Gastroesophageal sphincter (tissue), 4 donors: ENCODE measurements at regions not wholly inside any gene's neighbourhood (a gene's known extent, or its start where the extent isn't known, plus 50 kb on each side); places are given as distances from the start of the nearest gene placed in this dataset.

Source experiments
- ATAC-seq: fragments of 150-250 bp; one replicate; pipeline ENCODE4 v1.9.1; 2016; ENCODE audit warnings: mild to moderate bottlenecking, moderate library complexity
- H3K27ac ChIP-seq, 4 donors: fragments of 200-600 bp; sonication (generic) in 3 of 4; 1 replicate in 3 of 4; 2 replicates in 1 of 4; pipeline ENCODE4 v1.5.1; 2016 to 2019
- H3K27me3 ChIP-seq: fragments of 200-600 bp; sonication (generic); one replicate; pipeline ENCODE4 v1.5.1; 2019
- H3K36me3 ChIP-seq, 2 donors: fragments of 200-600 bp; sonication (generic); one replicate each; pipeline ENCODE4 v1.5.1; 2019; ENCODE audit warnings: control low read depth in 1 of 2
- H3K4me1 ChIP-seq, 3 donors: fragments of 200-600 bp; sonication (generic); 1 replicate in 2 of 3; 2 replicates in 1 of 3; pipeline ENCODE4 v1.5.1; 2016 to 2019; ENCODE audit warnings: control low read depth in 2 of 3
- H3K4me3 ChIP-seq, 2 donors: fragments of 200-600 bp; sonication (generic); one replicate each; pipeline ENCODE4 v1.5.1; 2019; ENCODE audit warnings: mild to moderate bottlenecking in 1 of 2, moderate library complexity in 1 of 2
- H3K9me3 ChIP-seq, 3 donors: fragments of 200-600 bp; sonication (generic); one replicate each; pipeline ENCODE4 v1.5.1; 2017 to 2019; ENCODE audit warnings: control low read depth in 2 of 3
- CTCF ChIP-seq, 4 experiments: fragments of 200-600 bp in 2 of 4; fragments of 450-650 bp in 2 of 4; sonication (generic) in 1 of 4; IDR thresholded peaks; one replicate each; pipeline ENCODE4 v1.5.1; 2017 to 2019; ENCODE audit warnings: antibody characterized with exemption in 4 of 4, mild to moderate bottlenecking in 2 of 4, moderate library complexity in 2 of 4
- EP300 ChIP-seq: sonication (generic); formaldehyde crosslinking; IDR thresholded peaks from one replicate; pipeline ENCODE4 v1.6.1; 2017; ENCODE audit warnings: antibody characterized with exemption, mild to moderate bottlenecking
- POLR2A ChIP-seq, 2 donors: fragments of 450-650 bp; IDR thresholded peaks; one replicate each; pipeline ENCODE4 v1.6.1; 2017; ENCODE audit warnings: antibody characterized with exemption in 2 of 2, mild to moderate bottlenecking in 2 of 2, moderate library complexity in 1 of 2
- POLR2AphosphoS5 ChIP-seq: sonication (generic); formaldehyde crosslinking; IDR thresholded peaks from one replicate; pipeline ENCODE4 v1.6.1; 2017; ENCODE audit warnings: antibody characterized with exemption
- WGBS, 2 donors: methylation state at CpG; one replicate each; pipeline ENCODE4 v1.1.5; 2018; ENCODE audit warnings: low coverage in 1 of 2; 5-methylcytosine and 5-hydroxymethylcytosine counted together

GRCh38 chr21:16072737-16073136 lies 343.0 kb downstream of the USP25 start:
- Histone ChIP-seq H3K9me3 (no peaks in the 10 kb centered on the region), H3K4me1 (peaks cover 0 to 22% (median 0%) of the 10 kb centered on the region in 3 donors), H3K27me3 (no peaks in the 10 kb centered on the region), H3K36me3 (no peaks in the 10 kb centered on the region), H3K4me3 (no peak overlapping the region), H3K27ac (peak overlapping the region in 3 of 4 donors; percentile 3 to 32 (median 21))
- TF ChIP-seq EP300 (no peak), POLR2AphosphoS5 (peak; percentile 59)
- WGBS, 2 donors = 15 to 22% methylated on average over 6 of the region's 6 CpGs
- ATAC-seq = no peak

GRCh38 chr21:16073586-16073985 lies 343.8 kb downstream of the USP25 start:
- H3K27me3 ChIP-seq = no peaks in the 10 kb centered on the region
- no peaks in the 10 kb centered on the region for H3K9me3 ChIP-seq
- no peak overlapping the region for H3K4me3 ChIP-seq
- TF ChIP-seq POLR2AphosphoS5 (no peak), POLR2A (IDR thresholded peaks at IDR 0.05) (no peak), CTCF (IDR thresholded peaks at IDR 0.05) (no peak), EP300 (no peak)
- H3K27ac ChIP-seq = peak overlapping the region in 2 of 4 donors; percentile 21 to 32
- no peaks in the 10 kb centered on the region for H3K36me3 ChIP-seq
- no peak for ATAC-seq
- 31 to 48% methylated on average over 2 of the region's 2 CpGs for WGBS, 2 donors
- H3K4me1 ChIP-seq = peaks cover 0 to 22% (median 0%) of the 10 kb centered on the region in 3 donors

- Histone ChIP-seq H3K27me3 (no peaks in the 10 kb centered on the region), H3K36me3 (no peaks in the 10 kb centered on the region), H3K9me3 (no peaks in the 10 kb centered on the region), H3K4me1 (peaks cover 0 to 18% (median 0%) of the 10 kb centered on the region in 3 donors), H3K27ac (no peak overlapping the region), H3K4me3 (no peak overlapping the region)
- WGBS, 2 donors = 67 to 72% methylated on average over 3 of the region's 3 CpGs
- no peak for TF ChIP-seq POLR2A (IDR thresholded peaks at IDR 0.05)
- TF ChIP-seq POLR2AphosphoS5 = no peak
- no peak for TF ChIP-seq EP300
- no peak for TF ChIP-seq CTCF (IDR thresholded peaks at IDR 0.05)
- no peak for ATAC-seq
Observed at GRCh38 chr21:16074950-16075489, 345.2 kb downstream of the USP25 start.

GRCh38 chr21:16075649-16076282 lies 346.0 kb downstream of the USP25 start:
- WGBS, 2 donors = 95 to 96% methylated on average over 5 of the region's 5 CpGs
- H3K4me1 ChIP-seq = peaks cover 0 to 10% (median 0%) of the 10 kb centered on the region in 3 donors
- no peak overlapping the region for H3K27ac ChIP-seq
- TF ChIP-seq POLR2A (IDR thresholded peaks at IDR 0.05) (no peak), POLR2AphosphoS5 (no peak), CTCF (IDR thresholded peaks at IDR 0.05) (no peak), EP300 (no peak)
- no peaks in the 10 kb centered on the region for H3K9me3 ChIP-seq
- no peak for ATAC-seq
- no peaks in the 10 kb centered on the region for H3K27me3 ChIP-seq
- no peaks in the 10 kb centered on the region for H3K36me3 ChIP-seq
- no peak overlapping the region for H3K4me3 ChIP-seq

- TF ChIP-seq CTCF (IDR thresholded peaks at IDR 0.05) = no peak
- no peak for TF ChIP-seq POLR2A (IDR thresholded peaks at IDR 0.05)
- no peak for TF ChIP-seq POLR2AphosphoS5
- no peak for TF ChIP-seq EP300
- Histone ChIP-seq H3K9me3 (no peaks in the 10 kb centered on the region), H3K27ac (no peak overlapping the region), H3K4me3 (no peak overlapping the region), H3K36me3 (no peaks in the 10 kb centered on the region), H3K4me1 (peaks cover 0 to 4% (median 0%) of the 10 kb centered on the region in 3 donors), H3K27me3 (no peaks in the 10 kb centered on the region)
- ATAC-seq = no peak
Observed at GRCh38 chr21:16076465-16076864, 346.7 kb downstream of the USP25 start.
